ENCODE measurements at regions not wholly inside any gene's neighbourhood (a gene's known extent, or its start where the extent isn't known, plus 50 kb on each side); places are given as distances from the start of the nearest gene placed in this dataset.

DNA sequence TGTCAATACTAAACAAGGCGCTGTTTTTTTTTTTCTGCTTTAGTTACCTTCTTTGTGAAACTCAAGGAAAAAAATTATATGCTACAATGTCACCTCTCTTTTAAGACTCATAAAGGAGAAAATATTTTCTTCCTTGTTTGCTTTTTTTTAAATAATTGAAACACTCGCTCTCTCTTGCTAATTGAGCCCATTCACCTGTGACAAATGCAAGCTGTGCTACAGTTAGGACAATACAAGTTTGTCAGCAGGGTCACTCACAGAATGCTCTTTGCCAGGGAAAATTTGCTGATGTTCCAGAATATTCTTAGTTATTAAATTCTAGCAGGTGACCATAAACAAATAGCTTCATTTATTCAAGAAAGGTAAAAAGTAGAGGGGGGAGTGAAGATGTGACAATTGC, 375.9 kb upstream of the DPPA4 start:
- H3K4me3 ChIP-seq (ENCODE audit: low read depth, low read length): no peak overlapping the region
- TF ChIP-seq, protein P1, sequence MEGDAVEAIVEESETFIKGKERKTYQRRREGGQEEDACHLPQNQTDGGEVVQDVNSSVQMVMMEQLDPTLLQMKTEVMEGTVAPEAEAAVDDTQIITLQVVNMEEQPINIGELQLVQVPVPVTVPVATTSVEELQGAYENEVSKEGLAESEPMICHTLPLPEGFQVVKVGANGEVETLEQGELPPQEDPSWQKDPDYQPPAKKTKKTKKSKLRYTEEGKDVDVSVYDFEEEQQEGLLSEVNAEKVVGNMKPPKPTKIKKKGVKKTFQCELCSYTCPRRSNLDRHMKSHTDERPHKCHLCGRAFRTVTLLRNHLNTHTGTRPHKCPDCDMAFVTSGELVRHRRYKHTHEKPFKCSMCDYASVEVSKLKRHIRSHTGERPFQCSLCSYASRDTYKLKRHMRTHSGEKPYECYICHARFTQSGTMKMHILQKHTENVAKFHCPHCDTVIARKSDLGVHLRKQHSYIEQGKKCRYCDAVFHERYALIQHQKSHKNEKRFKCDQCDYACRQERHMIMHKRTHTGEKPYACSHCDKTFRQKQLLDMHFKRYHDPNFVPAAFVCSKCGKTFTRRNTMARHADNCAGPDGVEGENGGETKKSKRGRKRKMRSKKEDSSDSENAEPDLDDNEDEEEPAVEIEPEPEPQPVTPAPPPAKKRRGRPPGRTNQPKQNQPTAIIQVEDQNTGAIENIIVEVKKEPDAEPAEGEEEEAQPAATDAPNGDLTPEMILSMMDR (IDR thresholded peaks at IDR 0.05; ENCODE audit: insufficient read depth, low read depth, low read length): no peak
- no peak for DNase-seq (ENCODE audit: low read depth)

DNA sequence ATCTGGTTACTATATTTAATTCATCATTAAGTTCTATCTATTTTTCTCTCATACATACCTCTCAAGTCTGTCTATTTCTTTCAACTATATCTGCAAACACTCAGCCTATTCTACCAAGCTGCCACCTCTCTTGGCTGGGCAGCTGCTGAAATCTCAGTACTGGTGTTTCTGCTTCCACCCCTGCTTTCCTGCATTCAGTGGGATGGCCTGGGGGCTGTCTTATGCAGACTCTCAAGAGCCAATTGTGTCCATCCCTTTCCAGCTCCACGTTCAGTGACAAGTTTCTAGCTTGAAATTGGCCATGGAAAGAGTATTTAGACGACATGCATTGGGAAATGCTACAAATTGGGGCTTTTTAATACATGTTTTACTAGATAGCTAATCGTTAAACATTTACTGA, 378.4 kb upstream of the DPPA4 start:
- TF ChIP-seq, protein P1 (IDR thresholded peaks at IDR 0.05; ENCODE audit: insufficient read depth, low read depth, low read length): no peak

DNA sequence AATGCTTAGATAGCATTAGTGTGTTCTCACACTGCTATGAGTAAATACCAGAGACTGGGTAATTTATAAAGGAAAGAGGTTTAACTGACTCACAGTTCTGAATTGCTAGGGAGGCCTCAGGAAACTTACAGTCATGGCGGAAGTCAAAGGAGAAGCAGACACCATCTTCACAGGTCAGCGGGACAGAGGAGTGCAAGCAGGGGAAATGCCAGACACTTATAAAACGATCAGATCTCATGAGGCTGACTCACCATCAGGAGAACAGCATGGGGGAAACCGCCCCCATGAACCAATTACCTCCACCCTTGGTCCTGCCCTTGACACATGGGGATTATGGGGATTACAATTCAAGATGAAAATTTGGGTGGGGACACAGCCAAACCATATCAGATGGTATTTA, 381.5 kb upstream of the DPPA4 start:
- TF ChIP-seq, protein P1 (IDR thresholded peaks at IDR 0.05; ENCODE audit: insufficient read depth, low read depth, low read length): no peak
- no peak for DNase-seq (ENCODE audit: low read depth)
- H3K4me3 ChIP-seq (ENCODE audit: low read depth, low read length): no peak overlapping the region

More for the DNA sequence above, 378.4 kb upstream of the DPPA4 start:
- no peak overlapping the region for H3K4me3 ChIP-seq (ENCODE audit: low read depth, low read length)
- no peak for DNase-seq (ENCODE audit: low read depth)

DNA sequence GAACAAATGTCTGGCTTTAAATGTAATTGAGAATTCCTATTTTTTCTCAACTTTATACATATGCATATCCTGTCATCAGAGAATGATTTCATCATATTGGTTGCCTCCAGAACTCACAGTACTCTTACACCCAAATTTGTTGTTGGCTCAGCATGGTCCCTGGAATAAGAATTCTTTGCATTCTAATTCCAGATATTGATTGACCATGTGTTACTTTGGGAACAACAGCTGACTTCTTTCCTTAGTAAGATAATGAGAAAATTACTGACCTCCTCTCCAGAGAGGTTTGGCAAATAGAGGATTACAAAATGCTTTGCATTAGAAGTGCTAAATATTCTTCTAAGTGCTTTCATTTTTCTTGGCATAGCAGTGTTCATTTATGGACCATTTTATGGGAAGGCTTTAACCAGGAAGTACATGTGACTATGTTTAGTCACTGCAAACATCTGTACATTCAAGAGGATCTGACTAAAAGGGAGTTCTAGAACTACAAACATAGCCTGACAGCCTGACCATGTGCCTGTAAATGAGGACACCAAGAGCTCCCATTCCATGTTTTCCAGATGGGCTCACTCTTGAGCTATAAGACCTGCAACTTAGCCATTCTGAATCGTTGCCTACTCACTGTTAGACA, 391.6 kb upstream of the DPPA4 start:
- DNase-seq (ENCODE audit: low read depth): peak; percentile 19
- H3K4me3 ChIP-seq (ENCODE audit: low read depth, low read length): no peak overlapping the region
- TF ChIP-seq, protein P1 (IDR thresholded peaks at IDR 0.05; ENCODE audit: insufficient read depth, low read depth, low read length): no peak

DNA sequence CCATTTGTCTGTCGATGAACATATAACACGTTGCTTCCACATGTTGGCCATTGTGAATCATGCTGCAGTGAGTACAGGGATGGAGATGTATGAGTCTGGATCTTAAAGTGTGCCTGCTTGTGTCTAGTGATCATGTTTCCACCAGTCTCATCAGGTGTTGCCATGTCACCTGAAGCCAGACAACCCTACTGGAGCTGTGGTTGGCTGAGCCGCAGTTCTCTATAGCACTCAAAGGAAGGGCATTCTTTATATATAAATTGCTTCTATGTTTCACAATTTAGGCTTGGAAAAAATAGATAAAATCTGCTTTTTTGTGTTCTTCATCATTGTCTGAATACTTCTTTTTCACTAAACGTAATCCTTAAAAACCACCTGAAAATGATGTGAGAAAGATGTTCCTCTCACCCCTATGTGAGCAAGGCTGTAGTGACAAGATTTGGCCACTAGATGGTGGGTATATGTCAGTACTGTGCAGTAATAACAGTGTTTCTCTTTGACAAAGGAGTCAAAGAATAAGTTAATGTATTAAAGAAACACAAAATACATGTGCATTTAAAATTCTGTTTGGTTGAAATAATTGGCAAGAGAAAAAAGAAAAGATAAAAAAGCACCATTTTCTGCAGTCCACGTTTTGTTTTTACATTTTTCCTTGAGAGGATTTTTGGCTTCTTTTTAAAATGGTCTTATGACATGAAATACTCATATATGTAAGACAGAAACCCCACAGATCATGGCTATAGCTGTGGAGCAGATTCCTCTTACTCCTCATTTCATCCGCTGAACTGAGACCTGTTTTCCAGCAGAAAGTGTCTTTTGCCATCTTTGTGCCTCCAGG, 394.5 kb upstream of the DPPA4 start:
- no peak overlapping the region for H3K4me3 ChIP-seq (ENCODE audit: low read depth, low read length)
- DNase-seq (ENCODE audit: low read depth): peak; percentile 66

DNA sequence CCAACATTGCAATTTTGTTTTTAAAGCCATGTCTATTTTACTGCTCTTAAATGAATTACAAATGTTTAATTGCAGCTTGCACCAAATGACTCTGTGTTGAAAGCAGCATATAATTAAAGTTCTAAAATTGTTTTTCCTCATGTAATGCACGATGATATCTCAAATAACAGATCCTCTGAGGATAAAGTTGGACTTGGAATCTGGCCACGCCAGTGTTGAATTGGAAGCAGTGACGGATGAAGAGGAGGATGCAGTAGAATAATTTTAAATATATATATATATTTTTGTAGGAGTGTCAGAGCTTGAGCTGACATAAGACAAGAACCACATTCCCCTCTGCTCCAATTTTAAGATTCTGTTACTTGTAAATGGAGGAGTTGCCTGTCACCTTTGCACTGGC, 406.6 kb upstream of the DPPA4 start:
- TF ChIP-seq, protein P1 (IDR thresholded peaks at IDR 0.05; ENCODE audit: insufficient read depth, low read depth, low read length): no peak
- no peak overlapping the region for H3K4me3 ChIP-seq (ENCODE audit: low read depth, low read length)
- no peak for DNase-seq (ENCODE audit: low read depth)

More for the DNA sequence above, 394.5 kb upstream of the DPPA4 start:
- TF ChIP-seq, protein P1 (IDR thresholded peaks at IDR 0.05; ENCODE audit: insufficient read depth, low read depth, low read length): peak; percentile 94
